T47D (cell line): ENCODE measurements at regions not wholly inside any gene's neighbourhood (a gene's known extent, or its start where the extent isn't known, plus 50 kb on each side); places are given as distances from the start of the nearest gene placed in this dataset.

ENCODE experiments used
- DNase-seq, 2 experiments: peaks; one replicate each; pipeline versions ENCODE4 v3.0.0 to v3.0.0-alpha.2; 2011 to 2012; ENCODE audit warnings: low read depth in 1 of 2, low spot score in 1 of 2
- JUND ChIP-seq: IDR thresholded peaks from 2 replicates; pipeline ENCODE4 v1.6.1; 2012; ENCODE audit warnings: low read depth
- in situ Hi-C: cut with HindIII; loops from 2 replicates; pipeline ENCODE4 v1.10.0; 2016; ENCODE audit warnings: low sequenced_read_pairs, low pct_unique_long_range_greater_than_20kb

- DNase-seq: no peak
- no peak for TF ChIP-seq JUND
- in situ Hi-C loops: no loop called here
These were observed 529.3 kb upstream of the TYRP1 start for GRCh38 chr9:12163723-12164458.

- DNase-seq: no peak
- in situ Hi-C loops: no loop called here
- TF ChIP-seq JUND: no peak
These were observed 526.7 kb upstream of the TYRP1 start for GRCh38 chr9:12166518-12166917.

DNA sequence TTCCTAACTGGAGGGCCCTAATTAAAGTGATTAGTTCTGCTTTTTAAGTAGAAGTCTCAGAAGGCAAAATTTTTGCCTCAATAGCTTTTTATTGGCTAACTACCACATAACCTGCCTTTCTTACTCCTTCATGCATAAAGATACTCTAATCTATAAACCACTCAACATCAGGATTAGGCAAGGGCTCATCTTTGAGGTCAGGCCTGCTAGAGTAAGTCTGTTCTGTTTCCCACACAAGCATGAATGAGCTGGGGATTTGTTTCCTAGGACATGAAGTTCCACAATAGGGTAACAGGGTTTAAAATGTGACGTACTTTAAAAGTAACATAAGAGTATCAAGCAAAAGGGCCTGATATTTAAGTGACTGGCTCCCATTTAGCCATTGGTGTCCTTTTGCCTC, 522.7 kb upstream of the TYRP1 start:
- no peak for TF ChIP-seq JUND
- DNase-seq: no peak
- in situ Hi-C loops: no loop called here

GRCh38 chr9:12178634-12179033, 514.6 kb upstream of the TYRP1 start:
- no peak for TF ChIP-seq JUND
- no peak for DNase-seq
- in situ Hi-C loops: no loop called here

DNA sequence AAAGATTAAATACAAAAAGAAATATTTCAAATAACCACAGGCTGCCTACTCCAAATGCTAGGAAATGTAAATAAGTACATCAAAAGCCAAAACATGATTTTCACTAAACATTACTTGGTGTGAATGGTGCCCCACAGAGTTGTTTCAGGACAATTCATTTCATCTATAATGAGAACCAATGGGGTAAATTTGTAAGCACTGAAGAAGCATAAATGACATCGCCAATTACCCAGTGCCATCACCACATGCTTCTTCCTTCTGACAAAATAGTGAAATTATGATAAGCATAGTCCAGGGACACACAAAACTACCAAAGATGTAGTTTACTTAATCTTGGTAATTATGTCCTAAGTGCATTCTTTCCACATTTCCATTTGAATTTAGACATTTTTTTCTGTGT, 510.4 kb upstream of the TYRP1 start:
- TF ChIP-seq JUND: no peak
- in situ Hi-C loops: no loop called here
- DNase-seq: no peak

GRCh38 chr9:12183321-12183720, 509.9 kb upstream of the TYRP1 start:
- TF ChIP-seq JUND: no peak
- in situ Hi-C loops: no loop called here
- no peak for DNase-seq

DNA sequence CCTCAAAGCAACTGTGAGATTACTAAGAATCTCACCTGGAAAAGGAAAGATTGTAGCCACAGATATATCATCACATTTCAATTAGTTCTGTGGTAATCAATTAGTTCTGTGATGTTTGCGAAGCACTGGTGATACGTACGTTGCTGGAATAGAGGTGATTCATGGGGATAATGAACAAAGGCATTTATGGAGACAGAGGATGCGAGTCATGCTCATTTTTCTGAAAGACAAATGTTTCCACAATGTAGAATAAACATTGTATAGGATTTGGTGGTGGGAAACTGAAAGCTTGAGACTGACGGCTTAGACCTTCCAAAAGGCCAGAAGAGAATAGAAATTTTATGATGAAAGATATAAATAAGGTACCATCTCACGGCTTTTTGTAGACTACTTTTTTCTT, 507.3 kb upstream of the TYRP1 start:
- TF ChIP-seq JUND: no peak
- in situ Hi-C loops: no loop called here
- no peak for DNase-seq

DNA sequence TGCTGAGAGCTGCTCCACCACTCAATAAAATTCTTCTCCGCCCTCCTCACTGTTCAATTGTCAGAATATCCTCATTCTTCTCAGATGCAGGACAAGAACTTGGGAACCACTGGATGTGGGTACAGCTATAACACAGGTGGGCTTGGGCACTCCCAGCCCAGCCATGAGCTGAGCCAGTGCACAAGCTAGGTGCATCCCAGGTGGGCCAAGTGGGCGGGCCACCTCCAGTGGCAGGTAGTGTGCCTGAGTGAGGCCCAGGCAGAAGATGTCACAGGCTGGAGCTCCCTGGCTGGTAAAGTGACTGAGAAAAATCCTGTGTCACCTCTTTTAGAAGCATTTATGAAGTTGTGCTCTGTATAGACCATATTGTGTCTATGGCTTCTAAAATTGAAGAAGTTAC, 501.6 kb upstream of the TYRP1 start:
- no peak for DNase-seq
- no peak for TF ChIP-seq JUND
- in situ Hi-C loops: no loop called here

DNA sequence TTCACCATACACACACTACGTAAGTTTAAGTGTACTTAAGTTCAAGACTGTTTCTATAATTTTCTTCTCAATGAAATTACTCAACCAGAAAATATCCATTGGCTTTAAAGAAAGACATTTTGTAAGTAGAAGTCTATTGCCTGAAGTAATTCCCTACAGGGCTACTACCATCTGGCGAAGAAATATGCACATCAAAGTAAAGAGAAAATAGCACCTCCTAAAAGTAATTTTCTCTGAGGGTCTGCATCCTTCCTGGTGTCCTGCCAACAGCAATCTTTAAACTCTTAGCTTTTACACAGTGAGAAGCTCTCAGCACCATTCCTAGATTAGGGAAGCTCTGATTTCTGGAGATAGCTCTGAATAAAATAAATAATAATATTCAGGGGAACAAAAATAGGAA, 498.5 kb upstream of the TYRP1 start:
- in situ Hi-C loops: no loop called here
- TF ChIP-seq JUND: no peak
- no peak for DNase-seq

DNA sequence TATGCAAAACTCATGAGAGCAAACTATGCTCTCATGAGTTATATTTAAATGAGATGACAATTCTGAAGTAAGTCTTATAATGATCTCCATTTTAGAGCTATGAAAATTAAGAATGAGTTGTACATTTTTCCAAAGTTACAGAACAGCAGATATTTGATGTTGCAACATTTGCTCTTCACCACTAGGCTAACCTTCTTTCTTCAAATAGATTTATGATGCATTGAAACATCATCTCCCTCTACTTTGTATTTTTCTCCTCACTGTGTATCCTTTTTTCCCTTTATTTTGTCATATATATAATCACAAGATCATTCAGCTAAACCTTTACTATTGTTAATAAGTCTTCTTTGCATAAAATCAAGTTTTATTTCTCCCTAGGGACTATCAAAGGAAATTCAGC, 497.7 kb upstream of the TYRP1 start:
- no peak for DNase-seq
- no peak for TF ChIP-seq JUND
- in situ Hi-C loops: no loop called here

- TF ChIP-seq JUND: no peak
- DNase-seq: no peak
- in situ Hi-C loops: no loop called here
These were observed 488.7 kb upstream of the TYRP1 start for GRCh38 chr9:12204512-12204911.

GRCh38 chr9:12212860-12213259, 480.3 kb upstream of the TYRP1 start:
- no peak for TF ChIP-seq JUND
- DNase-seq: no peak

DNA sequence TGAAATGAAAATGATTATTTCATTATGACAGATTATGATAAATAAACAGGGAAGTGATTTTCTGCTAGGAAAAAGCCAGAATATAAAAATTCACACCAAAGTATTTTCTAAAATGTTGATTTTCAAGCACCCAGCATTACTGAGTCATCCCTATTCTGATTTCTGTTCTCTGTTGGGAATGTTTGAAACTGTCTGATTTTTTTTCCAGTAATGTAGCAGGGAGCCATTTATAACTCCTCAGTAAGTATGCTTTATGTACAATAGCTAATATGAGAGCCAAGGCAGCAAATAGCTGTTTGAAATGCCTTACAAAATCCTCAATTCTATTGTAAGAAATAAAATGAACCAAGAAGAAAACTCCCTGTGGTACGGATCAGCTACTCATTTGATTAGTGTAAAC, 471.7 kb upstream of the TYRP1 start:
- in situ Hi-C loops: no loop called here
- TF ChIP-seq JUND: no peak
- DNase-seq: no peak

More at GRCh38 chr9:12212860-12213259, 480.3 kb upstream of the TYRP1 start:
- in situ Hi-C loops: no loop called here

DNA sequence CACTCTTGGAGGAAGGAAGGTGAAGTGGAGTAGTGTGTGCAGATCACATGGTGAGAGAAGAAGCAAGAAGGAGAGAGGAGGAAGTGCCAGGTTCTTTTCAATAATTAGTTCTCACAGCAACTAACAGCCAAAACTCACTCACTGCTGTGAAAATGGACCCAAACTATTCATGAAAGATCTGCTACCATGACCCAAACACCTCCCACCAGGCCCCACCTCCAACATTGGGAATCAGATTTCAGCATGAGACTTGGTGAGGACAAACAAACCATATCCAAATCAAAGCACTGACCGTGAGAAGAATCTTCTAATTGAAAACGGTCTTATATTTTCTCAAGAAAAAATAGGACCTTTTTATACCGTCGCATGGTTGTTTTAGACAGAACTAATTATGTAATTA, 468.7 kb upstream of the TYRP1 start:
- TF ChIP-seq JUND: no peak
- in situ Hi-C loops: no loop called here
- no peak for DNase-seq
